GM18505 (cell line): ENCODE measurements at regions not wholly inside any gene's neighbourhood (a gene's known extent, or its start where the extent isn't known, plus 50 kb on each side); places are given as distances from the start of the nearest gene placed in this dataset.

ENCODE experiments used
- ATAC-seq: cut with Tn5 transposase; IDR thresholded peaks from one replicate; pipeline ENCODE4 v1.9.1; 2021; ENCODE audit not compliant: unreplicated experiment
- POLR2A ChIP-seq: IDR thresholded peaks from 4 replicates; pipeline ENCODE4 v1.6.1; 2011; ENCODE audit warnings: borderline replicate concordance; ENCODE audit not compliant: insufficient read depth, insufficient read length; ENCODE audit errors: extremely low read depth

DNA sequence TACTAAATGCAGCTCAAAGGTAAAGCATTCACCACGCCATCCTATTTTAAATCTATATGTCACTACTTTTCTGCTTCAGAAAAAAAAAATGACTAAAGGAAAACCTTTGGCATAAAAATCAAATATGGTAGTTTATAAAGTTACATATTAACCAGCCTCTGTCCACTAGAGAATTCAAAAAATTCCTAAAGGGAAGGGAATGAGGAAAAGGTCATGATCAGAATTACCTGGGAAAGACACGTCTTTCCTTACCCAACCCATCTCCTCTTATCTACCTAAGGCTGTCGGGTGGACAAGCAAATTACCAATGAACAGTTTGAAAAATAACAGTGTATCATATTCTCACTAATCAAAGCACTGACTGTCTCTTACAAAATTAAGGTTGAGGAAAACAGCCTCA, 100.7 kb upstream of the TMEM106B start:
- TF ChIP-seq POLR2A, result no peak
- ATAC-seq, result no peak

DNA sequence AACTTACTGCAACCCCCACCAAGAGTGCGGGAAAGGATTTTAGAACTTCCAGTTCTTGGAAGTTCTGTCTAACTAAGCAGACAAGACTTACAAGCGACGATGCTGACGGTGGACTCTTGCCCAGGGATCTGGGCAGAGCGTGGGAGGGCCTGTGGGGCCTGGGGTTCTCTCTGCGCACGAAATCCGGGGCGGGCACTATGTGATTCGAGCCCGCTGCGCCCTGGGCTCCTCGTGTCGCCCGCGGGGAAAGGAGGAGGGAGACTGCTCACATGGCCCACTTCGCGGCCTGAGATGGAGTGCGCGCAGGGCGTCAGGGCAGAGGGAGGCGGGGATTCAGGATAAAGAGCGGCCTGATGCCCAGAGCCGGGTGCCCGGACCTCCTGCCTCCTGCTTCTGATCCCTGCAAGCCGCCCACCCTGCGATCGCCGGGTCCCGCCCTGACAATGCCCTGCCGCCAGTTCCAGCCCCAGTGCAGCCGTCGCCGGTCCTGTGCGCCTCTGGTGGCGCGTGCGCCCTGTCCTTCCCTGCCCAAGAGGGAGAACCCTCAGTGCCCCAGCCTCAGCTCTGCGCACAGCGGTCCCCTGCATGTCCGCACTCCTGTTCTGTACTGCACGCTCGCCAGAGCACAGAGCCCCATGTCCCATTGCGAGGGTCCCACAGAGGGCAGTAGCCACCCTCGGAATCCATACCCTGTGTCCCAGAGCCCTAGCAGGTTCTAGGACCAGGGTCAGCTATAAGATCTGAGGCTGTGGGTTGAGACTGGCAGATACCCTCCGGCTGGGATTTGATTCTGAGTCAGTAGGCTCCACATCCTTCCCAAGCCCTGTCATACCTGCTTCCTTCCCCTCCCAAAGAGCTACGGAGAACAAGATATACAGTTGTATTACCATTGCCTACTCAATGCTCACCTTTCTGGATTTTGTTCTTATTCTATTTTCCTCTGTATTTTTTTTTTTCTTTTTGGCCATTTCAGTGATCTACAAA, 99.4 kb upstream of the TMEM106B start:
- TF ChIP-seq POLR2A, result no peak

DNA sequence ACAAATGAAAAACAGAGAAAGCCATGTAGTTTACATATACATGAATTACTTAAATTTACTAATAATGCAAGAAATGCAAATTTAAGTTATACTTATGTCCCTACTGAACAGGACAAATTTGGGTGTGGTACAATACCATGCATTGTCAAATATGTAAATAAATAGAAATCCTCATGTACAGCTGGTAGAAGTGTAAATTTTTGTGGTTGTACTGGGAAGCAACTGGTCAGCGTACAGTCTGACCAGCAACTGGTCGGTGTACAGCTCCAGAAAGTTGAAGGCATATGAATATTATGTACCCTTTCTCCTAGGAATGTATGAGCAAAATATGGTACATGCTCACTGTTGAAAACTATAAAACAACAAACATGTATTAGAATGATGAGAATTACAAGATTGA, 93.9 kb upstream of the TMEM106B start:
- no peak for ATAC-seq

More for the DNA sequence above, 99.4 kb upstream of the TMEM106B start:
- no peak for ATAC-seq

DNA sequence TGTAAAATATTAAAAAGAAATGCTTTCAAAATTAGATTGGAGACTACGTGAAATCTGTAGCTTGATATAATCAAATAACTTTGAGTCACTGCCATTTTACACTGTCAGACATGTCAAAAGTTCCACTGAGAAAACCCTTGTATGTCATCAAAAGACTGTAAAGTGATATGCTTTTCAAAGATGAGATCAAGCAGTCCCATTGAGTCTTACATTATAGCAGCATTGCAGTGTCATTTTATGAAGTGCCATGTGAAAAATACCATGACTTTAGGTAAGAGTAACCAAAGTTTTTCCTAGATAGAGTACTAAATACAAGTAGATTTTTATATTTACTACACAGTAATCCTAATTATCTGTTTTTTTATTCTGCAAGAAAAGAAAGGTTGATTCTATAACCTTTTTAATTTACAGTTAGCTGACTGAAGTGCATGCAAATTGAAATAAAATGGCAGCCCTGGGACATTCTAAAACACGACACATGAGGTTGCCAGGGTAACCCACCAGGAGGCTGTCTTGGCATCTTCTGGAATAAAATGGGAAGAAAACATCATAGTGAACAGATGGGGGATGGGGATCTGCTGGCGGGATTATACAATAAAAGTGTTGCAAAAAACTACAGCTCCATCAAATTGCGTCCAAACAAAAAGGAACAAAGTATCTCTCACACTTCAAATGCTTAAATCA, 91.3 kb upstream of the TMEM106B start:
- no peak for ATAC-seq
- no peak for TF ChIP-seq POLR2A

More for the DNA sequence above, 93.9 kb upstream of the TMEM106B start:
- no peak for TF ChIP-seq POLR2A

DNA sequence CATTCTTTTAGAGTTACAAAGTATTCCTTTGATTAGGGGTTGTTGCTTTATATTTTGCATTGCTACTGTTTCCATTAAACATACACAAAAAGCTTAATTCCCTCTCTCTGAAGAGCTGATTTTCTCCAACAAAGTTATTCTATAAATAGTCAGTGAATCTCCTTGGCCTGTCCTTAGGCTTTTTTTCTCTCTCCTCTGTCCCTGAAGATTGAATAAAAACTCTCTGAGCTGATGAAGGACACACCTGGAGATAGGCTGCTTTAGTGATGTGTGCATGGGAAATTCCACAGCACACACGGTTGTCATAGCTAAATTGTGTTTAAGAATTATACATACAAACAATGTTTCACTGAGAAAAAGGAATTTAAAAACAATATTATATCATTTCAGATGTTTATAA, 90.5 kb upstream of the TMEM106B start:
- TF ChIP-seq POLR2A, result no peak
- ATAC-seq, result no peak

DNA sequence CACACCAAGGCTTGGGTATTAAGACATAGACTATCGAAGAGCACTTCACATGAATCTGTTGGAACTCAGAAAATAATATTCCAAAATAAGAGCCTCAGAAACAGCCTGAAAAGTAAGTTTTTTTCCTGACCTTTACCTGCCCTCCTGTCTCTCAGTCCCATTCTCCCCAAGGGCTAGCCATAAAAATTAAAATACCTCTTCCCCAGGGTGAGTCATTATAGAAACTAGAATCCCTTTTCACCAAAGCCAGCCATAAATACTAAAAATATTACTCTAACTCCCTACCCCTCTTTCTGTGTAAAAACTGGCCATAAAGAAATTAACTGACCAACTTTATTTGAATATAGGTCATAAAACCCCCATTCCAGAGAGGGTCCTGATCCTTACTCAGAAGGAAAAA, 87.9 kb upstream of the TMEM106B start:
- TF ChIP-seq POLR2A, result no peak
- ATAC-seq, result no peak

DNA sequence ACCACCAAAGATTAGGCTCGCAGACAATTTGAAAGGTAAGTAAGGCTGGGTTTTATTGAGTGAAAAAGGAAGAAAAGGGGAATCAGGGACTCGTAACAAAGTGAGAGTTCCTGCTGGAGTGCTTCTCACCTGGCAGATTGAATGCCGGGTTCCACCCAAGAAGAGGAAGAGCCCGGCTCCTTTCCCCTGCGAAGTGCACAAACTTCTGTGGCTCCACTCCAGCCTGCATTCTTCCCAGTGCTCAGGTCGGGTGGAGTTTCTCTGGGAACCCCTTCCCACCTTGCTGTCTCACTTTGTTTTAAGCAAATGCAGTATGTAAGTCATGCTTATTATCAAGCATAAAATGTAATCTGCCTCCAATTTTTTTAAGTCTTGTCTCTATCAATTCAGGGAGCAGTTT, 87.1 kb upstream of the TMEM106B start:
- TF ChIP-seq POLR2A, result no peak
- ATAC-seq, result no peak

DNA sequence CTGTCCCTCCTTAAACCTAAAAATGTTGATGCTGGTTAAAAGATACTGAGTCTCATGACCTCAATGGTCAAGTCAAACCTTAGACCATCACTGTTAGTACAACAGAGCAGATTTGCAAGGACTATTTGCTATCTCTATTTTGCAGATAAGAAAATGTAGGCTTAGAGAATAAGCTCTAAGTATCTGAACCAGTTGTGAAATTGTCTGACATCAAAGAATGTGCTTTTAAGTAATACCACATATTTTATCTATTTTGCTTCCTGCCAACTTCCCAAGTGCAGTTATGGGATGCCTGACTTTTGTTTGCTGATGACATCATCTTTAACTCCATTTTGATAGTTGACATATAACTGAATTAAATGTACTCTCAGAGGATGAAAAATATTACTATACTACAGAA, 83.6 kb upstream of the TMEM106B start:
- ATAC-seq, result no peak
- no peak for TF ChIP-seq POLR2A

DNA sequence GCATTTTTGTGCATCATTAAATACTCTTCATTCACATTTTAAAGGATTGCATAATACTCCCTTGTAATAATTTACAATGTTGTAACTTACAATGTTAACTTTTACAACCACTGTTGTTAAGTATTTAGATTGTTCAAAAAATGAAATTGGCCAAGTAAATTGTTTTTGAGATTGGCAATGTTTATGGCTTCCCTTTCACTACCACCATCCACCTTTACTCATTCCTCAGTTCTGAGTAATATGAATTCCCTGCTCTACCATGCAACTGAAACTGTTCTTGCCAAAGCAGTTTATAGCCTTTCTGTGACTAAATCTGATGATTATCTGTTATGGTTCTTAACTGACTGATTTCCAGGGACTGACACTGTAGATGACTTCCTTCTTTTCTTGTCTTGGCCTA, 80.5 kb upstream of the TMEM106B start:
- no peak for ATAC-seq
- TF ChIP-seq POLR2A, result no peak

DNA sequence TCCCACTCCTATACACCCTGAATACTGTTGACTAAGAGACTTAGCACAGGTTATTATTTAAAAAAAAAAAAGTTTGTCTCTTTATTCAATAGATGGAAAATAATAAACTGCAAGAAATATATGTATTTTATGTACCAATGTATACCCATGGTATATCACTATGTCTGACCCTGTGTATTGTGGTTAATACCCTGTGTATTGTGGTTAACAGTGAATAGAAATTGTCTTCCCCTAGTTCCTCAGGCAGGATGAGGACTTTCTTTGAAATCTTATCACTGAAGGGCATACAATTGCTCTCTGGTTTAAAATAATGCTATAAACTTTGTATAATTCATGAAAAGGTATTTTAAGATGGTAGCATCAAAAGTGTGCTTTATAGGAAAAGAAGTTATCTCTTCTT, 80.0 kb upstream of the TMEM106B start:
- ATAC-seq, result no peak

DNA sequence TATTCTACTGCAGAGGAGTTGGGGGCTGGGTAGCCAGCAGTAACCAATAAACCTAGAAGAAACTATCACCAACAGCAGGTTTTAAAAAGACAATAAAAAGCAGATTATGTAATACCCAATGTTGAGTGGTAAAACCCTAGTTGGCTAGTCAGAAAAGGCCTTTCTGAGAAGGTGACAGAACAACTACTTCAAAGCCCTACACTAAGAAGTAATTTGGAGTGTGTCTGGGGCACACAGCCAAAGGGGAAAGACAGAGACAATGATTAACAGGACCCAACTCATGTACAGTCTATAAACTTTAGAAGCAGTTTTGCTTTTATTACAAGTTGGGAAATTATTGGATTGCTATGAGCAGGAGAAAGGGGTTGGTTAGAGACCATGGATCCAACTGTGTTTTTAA, 77.2 kb upstream of the TMEM106B start:
- ATAC-seq, result no peak
- no peak for TF ChIP-seq POLR2A

More for the DNA sequence above, 80.0 kb upstream of the TMEM106B start:
- TF ChIP-seq POLR2A, result no peak

DNA sequence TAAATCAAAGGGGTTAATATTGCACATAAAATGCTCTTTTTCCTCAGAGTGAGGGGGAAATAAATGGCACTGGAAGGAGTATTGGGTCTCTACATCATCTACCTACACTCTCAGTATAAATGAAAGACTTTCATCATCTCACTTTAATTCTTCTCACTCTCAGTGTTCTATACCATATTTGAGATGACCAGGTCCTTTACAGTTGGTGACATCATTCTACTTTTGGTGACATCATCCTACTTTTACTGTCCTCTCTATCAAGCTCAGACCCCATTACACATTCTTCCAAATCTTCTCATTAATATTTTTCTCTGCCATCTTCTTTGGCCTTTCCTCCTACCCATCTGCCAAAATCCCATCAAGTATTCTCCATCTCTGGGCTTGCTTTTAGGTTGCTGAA, 74.6 kb upstream of the TMEM106B start:
- TF ChIP-seq POLR2A, result no peak
- ATAC-seq, result no peak

DNA sequence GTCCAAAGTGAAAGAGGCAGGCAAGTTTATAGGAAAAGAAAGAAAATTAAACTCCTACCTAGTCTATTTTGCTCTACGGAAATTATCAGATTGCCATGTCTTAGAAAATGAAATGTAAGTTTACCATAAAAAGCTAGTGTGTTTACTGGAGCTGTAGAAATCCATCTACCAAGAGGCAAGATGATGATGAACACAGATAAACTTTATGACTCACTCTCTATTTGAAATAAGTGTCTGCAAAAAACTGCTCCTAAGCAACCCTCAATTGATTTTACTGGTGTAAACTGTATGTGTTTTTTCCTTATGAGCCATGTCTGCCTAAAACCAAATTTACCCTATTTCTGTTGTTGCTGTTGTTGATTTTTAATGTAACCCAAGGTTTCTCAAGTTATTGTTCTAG, 73.8 kb upstream of the TMEM106B start:
- ATAC-seq, result no peak
- no peak for TF ChIP-seq POLR2A

DNA sequence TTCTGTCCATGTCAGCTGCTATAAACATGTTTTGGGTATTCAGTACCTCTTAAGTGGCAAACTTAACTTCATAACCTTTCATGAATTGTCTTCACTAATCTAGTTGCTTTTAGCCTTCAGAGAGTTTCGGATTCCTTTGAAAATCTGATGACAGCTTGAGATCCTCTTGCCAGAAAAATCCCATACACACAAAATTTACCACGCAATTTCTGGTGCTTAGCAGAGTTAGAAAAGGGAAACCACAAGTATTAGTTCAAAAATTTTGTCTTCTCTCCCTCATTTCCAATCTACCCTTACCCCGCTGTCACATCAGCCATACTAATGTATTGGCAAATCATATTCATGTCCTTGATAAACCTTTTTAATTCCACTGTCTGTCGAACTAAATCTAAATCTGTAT, 72.7 kb upstream of the TMEM106B start:
- ATAC-seq, result no peak

DNA sequence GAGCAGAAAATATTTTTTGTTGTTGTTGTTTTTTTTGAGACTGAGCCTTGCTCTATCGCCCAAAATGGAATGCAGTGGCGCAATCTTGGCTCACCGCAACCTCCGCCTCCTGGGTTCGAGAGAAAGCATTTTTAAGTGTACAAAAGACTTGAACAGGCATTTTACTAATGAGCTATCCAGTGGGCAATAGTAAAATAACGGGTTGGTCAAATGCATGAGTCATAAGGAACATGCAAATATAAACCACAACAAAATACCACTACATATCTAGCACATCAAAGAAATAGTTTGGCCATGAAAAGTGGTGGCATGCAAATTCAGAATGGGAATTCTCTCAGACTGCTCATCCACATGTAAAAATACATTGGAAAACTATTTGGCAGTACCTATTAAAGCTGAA, 71.7 kb upstream of the TMEM106B start:
- no peak for ATAC-seq

More for the DNA sequence above, 72.7 kb upstream of the TMEM106B start:
- TF ChIP-seq POLR2A, result no peak

DNA sequence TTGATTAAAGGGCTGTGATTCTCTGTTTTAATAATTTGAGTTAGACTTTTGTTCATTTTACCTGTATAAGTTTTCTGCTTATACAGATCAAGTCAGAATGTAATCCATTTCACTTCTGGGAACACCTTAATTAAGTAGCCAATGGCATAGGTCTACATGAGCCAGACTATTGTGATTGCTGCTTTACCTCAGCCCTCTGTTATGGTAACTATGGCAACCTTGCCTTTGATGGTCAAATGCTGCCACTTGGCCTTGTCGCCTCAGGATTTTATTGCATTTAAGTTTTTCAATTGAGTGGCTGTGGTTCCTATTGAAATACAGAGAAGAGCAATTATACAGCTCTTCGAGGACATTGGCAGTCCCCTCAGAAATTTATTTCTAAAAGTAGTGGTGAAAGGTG, 64.3 kb upstream of the TMEM106B start:
- no peak for ATAC-seq
- TF ChIP-seq POLR2A, result no peak

More for the DNA sequence above, 71.7 kb upstream of the TMEM106B start:
- no peak for TF ChIP-seq POLR2A
